22Rv1 (cell line): ENCODE measurements at regions not wholly inside any gene's neighbourhood (a gene's known extent, or its start where the extent isn't known, plus 50 kb on each side); places are given as distances from the start of the nearest gene placed in this dataset.

ENCODE experiments used
- H3K27ac ChIP-seq: fragments of 450-650 bp; 2 replicates; pipeline ENCODE4 v1.5.1; 2017
- ZFX ChIP-seq: fragments of 450-650 bp; IDR thresholded peaks from 2 replicates; pipeline ENCODE4 v1.6.1; 2017; ENCODE audit warnings: antibody characterized with exemption, borderline replicate concordance
- TF ChIP-seq, protein P1 (sequence below): fragments of 450-650 bp; IDR thresholded peaks from 2 replicates; pipeline ENCODE4 v1.5.1; 2017; ENCODE audit warnings: mild to moderate bottlenecking

DNA sequence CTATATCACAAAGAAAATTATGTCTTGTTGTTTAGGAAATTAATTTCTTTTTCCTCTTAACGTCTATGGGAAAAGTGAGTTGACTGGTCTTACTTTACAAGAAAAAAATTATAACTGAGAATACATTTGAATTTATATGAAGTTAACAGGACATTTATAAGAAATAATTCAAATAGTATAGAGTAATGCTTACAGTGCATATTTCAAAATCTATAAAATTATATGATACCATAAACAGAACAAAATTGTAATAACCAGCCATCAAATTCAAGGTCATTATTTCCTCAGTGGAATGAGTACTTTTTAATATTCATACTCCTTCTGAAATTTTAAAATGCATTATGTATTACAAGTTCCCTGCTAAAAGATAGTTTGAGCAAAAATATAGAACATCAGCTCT lies 884.5 kb downstream of the TECRL start:
- no peak for TF ChIP-seq ZFX
- TF ChIP-seq, protein P1, sequence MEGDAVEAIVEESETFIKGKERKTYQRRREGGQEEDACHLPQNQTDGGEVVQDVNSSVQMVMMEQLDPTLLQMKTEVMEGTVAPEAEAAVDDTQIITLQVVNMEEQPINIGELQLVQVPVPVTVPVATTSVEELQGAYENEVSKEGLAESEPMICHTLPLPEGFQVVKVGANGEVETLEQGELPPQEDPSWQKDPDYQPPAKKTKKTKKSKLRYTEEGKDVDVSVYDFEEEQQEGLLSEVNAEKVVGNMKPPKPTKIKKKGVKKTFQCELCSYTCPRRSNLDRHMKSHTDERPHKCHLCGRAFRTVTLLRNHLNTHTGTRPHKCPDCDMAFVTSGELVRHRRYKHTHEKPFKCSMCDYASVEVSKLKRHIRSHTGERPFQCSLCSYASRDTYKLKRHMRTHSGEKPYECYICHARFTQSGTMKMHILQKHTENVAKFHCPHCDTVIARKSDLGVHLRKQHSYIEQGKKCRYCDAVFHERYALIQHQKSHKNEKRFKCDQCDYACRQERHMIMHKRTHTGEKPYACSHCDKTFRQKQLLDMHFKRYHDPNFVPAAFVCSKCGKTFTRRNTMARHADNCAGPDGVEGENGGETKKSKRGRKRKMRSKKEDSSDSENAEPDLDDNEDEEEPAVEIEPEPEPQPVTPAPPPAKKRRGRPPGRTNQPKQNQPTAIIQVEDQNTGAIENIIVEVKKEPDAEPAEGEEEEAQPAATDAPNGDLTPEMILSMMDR, result no peak
- H3K27ac ChIP-seq, result no peak overlapping the region

DNA sequence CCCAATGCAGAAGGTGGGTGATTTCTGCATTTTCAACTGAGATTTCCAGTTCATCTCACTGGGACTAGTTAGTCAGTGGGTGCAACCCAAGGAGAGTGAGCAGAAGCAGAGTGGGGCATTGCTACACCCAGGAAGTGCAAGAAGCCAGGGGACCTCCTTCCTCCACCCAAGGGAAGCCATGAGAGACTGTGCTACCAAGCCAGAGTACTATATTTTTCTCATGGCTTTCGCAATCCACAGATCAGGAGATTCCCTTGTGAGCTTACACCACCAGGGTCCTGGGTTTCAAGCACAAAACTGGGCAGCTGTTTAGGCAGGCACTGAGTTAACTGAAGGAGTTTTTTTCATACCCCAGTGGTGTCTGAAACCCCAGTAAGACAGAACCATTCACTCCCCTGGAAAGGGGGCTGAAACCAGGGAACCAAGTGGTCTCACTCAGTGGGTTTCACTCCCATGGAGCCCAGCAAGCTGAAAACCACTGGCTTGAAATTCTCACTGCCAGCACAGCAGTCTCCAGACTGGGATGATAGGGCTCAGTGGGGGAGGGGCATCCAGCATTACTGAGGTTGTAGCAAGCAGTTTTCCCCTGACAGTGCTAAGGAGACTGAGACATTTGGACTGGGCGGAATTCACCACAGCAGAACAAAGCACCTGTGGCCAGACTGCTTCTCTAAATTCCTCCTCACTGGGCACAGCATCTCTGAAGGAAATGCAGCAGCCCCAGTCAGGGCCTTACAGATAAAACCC lies 903.4 kb downstream of the TECRL start:
- no peak overlapping the region for H3K27ac ChIP-seq

DNA sequence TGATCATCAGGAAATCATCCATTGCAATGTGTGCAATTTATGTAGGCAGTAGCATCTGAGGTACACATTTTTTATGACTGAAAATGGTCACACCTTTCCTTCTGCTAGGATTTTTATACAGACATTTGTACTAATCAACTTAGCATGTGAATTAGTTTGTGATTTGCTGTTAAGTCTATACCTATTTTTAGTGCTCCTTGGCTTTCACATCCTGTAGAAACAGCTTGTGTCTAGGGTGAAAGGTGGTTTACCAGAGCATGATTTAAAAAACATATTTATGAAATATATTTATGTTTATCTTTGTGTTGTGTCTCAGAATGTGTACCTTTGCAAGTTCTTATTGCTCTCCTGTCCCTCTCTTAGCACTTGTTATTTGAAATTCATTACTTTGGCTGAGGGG lies 916.0 kb downstream of the TECRL start:
- TF ChIP-seq ZFX, result no peak
- TF ChIP-seq, protein P1, result no peak
- no peak overlapping the region for H3K27ac ChIP-seq

More for the DNA sequence above, 903.4 kb downstream of the TECRL start:
- TF ChIP-seq, protein P1, result no peak
- TF ChIP-seq ZFX, result no peak

DNA sequence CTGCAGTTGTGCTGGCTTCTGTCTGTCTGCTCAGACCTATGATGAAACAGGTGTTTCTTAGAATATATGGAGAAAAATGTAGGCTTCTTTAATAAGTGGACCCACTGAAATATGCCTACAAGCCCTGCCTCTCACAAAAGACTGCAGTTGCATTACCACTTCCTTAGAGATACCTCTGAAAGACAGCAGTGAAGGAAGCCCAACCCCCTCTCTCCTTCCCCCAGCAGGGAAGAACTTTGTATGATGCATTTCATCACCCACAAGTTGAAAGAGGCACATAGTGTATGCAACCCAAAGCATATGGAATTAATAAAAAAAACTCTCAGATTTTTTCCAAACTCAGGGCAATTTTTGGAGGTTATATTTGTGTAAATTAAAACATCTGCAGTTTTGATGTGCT lies 916.7 kb downstream of the TECRL start:
- no peak overlapping the region for H3K27ac ChIP-seq
- TF ChIP-seq, protein P1, result no peak
- no peak for TF ChIP-seq ZFX

DNA sequence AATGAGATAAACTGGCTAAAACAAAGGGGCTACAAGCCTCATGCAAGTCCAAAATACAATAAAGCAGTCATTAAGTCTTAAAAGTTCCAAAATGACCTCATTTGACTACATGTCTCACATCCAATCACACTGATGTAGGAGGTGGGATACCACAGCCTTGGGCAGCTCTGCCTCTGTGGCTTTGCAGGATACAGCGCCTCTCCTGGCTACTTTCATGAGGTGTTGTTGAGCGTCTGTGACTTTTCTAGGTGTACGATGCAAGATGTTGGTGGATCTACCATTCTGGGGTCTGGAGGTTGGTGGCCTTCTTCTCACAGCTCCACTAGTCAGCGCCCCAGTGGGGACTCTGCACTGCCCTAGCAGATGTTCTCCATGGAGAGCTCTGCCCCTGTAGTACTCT lies 944.9 kb downstream of the TECRL start:
- TF ChIP-seq ZFX, result no peak
- TF ChIP-seq, protein P1, result no peak
- no peak overlapping the region for H3K27ac ChIP-seq

DNA sequence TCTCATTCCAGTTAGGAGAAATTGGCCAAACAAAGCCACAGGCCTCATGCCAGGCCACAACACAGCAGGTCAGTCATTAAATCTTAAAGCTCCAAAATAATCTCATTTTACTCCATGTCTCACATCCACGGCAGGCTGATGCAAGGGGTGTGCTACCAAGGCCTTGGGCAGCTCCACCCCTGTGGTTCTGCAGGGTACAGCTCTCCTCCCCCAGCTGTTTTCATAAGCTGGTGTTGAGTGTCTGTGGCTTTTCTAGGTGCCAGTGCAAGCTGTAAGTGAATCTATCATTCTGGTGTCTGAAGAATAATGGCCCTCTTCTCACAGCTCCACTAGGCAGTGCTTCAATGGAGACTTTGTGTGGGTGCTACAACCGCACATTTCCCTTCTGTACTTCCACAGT lies 949.2 kb downstream of the TECRL start:
- TF ChIP-seq ZFX, result no peak
- TF ChIP-seq, protein P1, result no peak
- no peak overlapping the region for H3K27ac ChIP-seq

DNA sequence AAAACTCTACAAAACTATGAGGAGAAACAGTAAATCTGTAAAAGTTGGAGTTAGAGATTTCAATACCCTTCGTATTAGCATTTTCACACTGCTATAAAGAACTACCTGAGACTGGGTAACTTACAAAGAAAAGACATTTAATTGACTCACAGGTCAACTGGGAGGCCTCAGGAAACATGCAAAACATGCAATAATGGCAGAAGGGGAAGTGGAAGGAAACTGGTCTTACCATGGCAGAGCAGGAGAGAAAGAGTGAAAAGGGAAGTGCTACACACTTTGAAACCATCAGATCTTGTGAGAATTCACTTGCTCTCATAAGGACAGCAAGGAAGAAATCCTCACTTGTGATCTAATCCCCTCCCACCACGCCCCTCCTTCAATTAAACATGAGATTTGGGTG lies 949.9 kb downstream of the TECRL start:
- H3K27ac ChIP-seq, result no peak overlapping the region
- TF ChIP-seq, protein P1, result no peak
- no peak for TF ChIP-seq ZFX
